ENCODE measurements at regions not wholly inside any gene's neighbourhood (a gene's known extent, or its start where the extent isn't known, plus 50 kb on each side); places are given as distances from the start of the nearest gene placed in this dataset.

- DNase-seq: no peak
These were observed 54.2 kb upstream of the MCTP2 start for GRCh38 chr15:94177112-94177511.

- no peak for DNase-seq
These were observed 55.9 kb upstream of the MCTP2 start for GRCh38 chr15:94175420-94175819.

GRCh38 chr15:94174399-94174802 lies 57.0 kb upstream of the MCTP2 start:
- DNase-seq: no peak

- no peak for DNase-seq
These were observed 63.1 kb upstream of the MCTP2 start for GRCh38 chr15:94168250-94168649.

GRCh38 chr15:94164971-94165370 lies 66.4 kb upstream of the MCTP2 start:
- DNase-seq: no peak

GRCh38 chr15:94164202-94164807 lies 67.1 kb upstream of the MCTP2 start:
- DNase-seq: peak; percentile 45

GRCh38 chr15:94162939-94163338 lies 68.4 kb upstream of the MCTP2 start:
- DNase-seq: no peak

- DNase-seq: no peak
These were observed 77.1 kb upstream of the MCTP2 start for GRCh38 chr15:94154255-94154654.

GRCh38 chr15:94145046-94145445 lies 86.3 kb upstream of the MCTP2 start:
- DNase-seq: no peak

GRCh38 chr15:94141802-94142201 lies 89.6 kb upstream of the MCTP2 start:
- DNase-seq: no peak

GRCh38 chr15:94135486-94136147 lies 95.7 kb upstream of the MCTP2 start:
- DNase-seq: peak; percentile 1

GRCh38 chr15:94131875-94132274 lies 99.5 kb upstream of the MCTP2 start:
- no peak for DNase-seq

- no peak for DNase-seq
These were observed 100.9 kb upstream of the MCTP2 start for GRCh38 chr15:94130504-94130903.

- no peak for DNase-seq
These were observed 104.4 kb upstream of the MCTP2 start for GRCh38 chr15:94127006-94127405.

- DNase-seq: no peak
These were observed 105.7 kb upstream of the MCTP2 start for GRCh38 chr15:94125698-94126097.

GRCh38 chr15:94125156-94125555 lies 106.2 kb upstream of the MCTP2 start:
- DNase-seq: no peak

GRCh38 chr15:94122516-94122915 lies 108.8 kb upstream of the MCTP2 start:
- DNase-seq: no peak

GRCh38 chr15:94119923-94120775 lies 111.2 kb upstream of the MCTP2 start:
- DNase-seq: peak; percentile 83

- DNase-seq: no peak
These were observed 112.0 kb upstream of the MCTP2 start for GRCh38 chr15:94119298-94119811.

GRCh38 chr15:94110476-94111130 lies 120.8 kb upstream of the MCTP2 start:
- DNase-seq: no peak

GRCh38 chr15:94107652-94108051 lies 123.7 kb upstream of the MCTP2 start:
- no peak for DNase-seq

- no peak for DNase-seq
These were observed 125.6 kb upstream of the MCTP2 start for GRCh38 chr15:94105760-94106159.

GRCh38 chr15:94100863-94101262 lies 130.5 kb upstream of the MCTP2 start:
- DNase-seq: no peak
